Nephron progenitor cell (in vitro differentiated cells): ENCODE measurements at regions not wholly inside any gene's neighbourhood (a gene's known extent, or its start where the extent isn't known, plus 50 kb on each side); places are given as distances from the start of the nearest gene placed in this dataset.

ENCODE experiments used
- DNase-seq: peaks from one replicate; pipeline ENCODE4 v3.0.0; 2021
- H3K27ac Mint-ChIP-seq: 2 replicates; pipeline ENCODE4 v1.8.0; 2021; ENCODE audit warnings: mild to moderate bottlenecking, moderate library complexity, mixed read lengths
- H3K27me3 Mint-ChIP-seq: 2 replicates; pipeline ENCODE4 v1.8.0; 2021; ENCODE audit warnings: mild to moderate bottlenecking, low read depth, mixed read lengths; ENCODE audit not compliant: poor library complexity
- H3K36me3 Mint-ChIP-seq: 2 replicates; pipeline ENCODE4 v1.8.0; 2021; ENCODE audit warnings: low read depth, mixed read lengths
- H3K4me1 Mint-ChIP-seq: 2 replicates; pipeline ENCODE4 v1.8.0; 2021; ENCODE audit warnings: mixed read lengths
- H3K4me3 Mint-ChIP-seq: 2 replicates; pipeline ENCODE4 v1.8.0; 2021; ENCODE audit warnings: mild to moderate bottlenecking, moderate library complexity, mixed read lengths
- H3K9me3 Mint-ChIP-seq: 2 replicates; pipeline ENCODE4 v1.8.0; 2021; ENCODE audit warnings: mild to moderate bottlenecking, moderate library complexity, mixed read lengths
- TF ChIP-seq, protein P1 (sequence below): fragments of 200-600 bp; sonication (generic); IDR thresholded peaks from 2 replicates; pipeline ENCODE4 v1.5.0; 2021; ENCODE audit warnings: antibody characterized with exemption

DNA sequence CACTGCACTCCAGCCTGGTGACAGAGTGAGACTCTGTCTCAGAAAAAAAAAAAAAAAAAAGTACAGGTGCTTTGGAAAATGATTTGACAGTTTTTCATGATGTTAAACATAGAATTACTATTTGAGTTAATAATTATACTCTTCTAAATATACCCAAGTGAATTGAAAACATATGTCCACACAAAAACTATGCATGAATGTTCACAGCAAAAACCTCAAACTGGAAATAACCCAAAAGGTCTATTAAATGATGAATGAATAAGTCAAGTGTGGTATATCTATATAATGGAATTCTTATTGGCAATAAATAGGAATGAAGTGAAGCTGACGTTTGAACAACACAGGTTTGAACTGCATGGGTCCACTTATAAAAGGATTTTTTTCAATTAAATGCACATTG is 207.2 kb upstream of the DAB2 start:
- no peak for DNase-seq
- no peaks in the 10 kb centered on the region for H3K27me3 Mint-ChIP-seq
- H3K4me3 Mint-ChIP-seq: no peak overlapping the region
- TF ChIP-seq, protein P1, sequence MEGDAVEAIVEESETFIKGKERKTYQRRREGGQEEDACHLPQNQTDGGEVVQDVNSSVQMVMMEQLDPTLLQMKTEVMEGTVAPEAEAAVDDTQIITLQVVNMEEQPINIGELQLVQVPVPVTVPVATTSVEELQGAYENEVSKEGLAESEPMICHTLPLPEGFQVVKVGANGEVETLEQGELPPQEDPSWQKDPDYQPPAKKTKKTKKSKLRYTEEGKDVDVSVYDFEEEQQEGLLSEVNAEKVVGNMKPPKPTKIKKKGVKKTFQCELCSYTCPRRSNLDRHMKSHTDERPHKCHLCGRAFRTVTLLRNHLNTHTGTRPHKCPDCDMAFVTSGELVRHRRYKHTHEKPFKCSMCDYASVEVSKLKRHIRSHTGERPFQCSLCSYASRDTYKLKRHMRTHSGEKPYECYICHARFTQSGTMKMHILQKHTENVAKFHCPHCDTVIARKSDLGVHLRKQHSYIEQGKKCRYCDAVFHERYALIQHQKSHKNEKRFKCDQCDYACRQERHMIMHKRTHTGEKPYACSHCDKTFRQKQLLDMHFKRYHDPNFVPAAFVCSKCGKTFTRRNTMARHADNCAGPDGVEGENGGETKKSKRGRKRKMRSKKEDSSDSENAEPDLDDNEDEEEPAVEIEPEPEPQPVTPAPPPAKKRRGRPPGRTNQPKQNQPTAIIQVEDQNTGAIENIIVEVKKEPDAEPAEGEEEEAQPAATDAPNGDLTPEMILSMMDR: no peak
- no peak overlapping the region for H3K27ac Mint-ChIP-seq
- no peaks in the 10 kb centered on the region for H3K36me3 Mint-ChIP-seq
- H3K4me1 Mint-ChIP-seq: no peaks in the 10 kb centered on the region
- H3K9me3 Mint-ChIP-seq: no peaks in the 10 kb centered on the region

DNA sequence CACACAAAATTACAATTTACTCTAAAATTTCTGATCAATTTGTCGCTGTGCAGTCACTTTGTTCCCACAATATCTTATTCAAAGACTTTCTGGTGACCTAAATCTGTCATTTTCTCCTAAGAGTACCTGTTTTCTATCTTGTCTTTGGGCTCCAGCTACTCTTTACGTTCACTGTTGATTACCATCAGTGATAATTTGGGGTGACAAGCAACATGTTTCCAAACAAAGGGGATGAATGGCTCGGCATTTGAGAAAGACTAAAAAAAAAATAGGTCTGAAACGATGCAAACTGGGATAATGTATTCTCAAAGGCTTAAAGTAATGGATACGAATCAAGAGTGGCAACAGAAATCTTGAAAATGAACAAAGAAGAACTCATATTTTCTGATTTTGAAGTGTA is 205.2 kb upstream of the DAB2 start:
- Mint-ChIP-seq H3K36me3 (no peaks in the 10 kb centered on the region), H3K4me3 (no peak overlapping the region), H3K9me3 (no peaks in the 10 kb centered on the region), H3K27ac (no peak overlapping the region), H3K27me3 (no peaks in the 10 kb centered on the region), H3K4me1 (no peaks in the 10 kb centered on the region)
- TF ChIP-seq, protein P1: no peak
- no peak for DNase-seq

DNA sequence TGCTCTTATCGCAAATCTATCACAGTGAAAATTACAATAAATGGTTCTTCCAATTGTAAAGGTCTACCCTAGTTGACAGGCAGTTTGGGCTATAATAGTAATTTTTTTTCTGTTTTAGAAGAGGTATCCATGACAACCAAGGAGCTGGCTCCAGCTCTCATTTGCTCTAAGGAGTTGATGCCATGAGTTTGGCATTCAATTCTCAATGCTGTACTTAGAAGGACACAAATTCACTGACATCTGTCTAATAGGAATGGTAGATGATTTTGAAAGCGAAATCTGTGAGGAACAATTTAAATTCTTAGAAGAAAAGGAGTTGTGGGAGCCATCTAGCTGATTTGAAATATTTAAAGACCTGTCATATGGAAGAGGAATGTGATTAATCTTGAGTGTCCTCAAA is 203.6 kb upstream of the DAB2 start:
- H3K9me3 Mint-ChIP-seq: no peaks in the 10 kb centered on the region
- H3K27me3 Mint-ChIP-seq: no peaks in the 10 kb centered on the region
- no peak for DNase-seq
- H3K27ac Mint-ChIP-seq: no peak overlapping the region
- no peaks in the 10 kb centered on the region for H3K4me1 Mint-ChIP-seq
- no peak overlapping the region for H3K4me3 Mint-ChIP-seq
- H3K36me3 Mint-ChIP-seq: no peaks in the 10 kb centered on the region
- TF ChIP-seq, protein P1: no peak

DNA sequence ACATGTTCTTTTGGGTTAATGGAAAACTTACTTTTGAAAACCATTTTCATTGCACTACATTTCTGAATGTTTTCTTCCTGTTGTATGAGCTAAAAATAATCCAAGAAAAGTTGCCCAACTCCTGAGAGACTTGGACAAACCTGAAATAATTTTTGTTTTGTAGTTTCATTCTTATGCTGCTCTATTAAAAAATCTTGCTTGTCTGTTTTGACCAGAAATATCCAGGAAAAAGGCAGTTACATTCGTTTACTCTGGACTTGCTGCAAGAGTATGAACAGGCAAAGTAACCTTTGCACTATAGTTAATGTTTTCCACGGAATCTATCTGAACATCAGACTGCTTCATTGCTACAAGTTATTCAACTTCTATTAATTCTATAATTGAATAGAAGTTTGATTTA is 200.1 kb upstream of the DAB2 start:
- no peak overlapping the region for H3K27ac Mint-ChIP-seq
- no peak overlapping the region for H3K4me3 Mint-ChIP-seq
- TF ChIP-seq, protein P1: no peak
- no peaks in the 10 kb centered on the region for H3K36me3 Mint-ChIP-seq
- no peak for DNase-seq
- no peaks in the 10 kb centered on the region for H3K9me3 Mint-ChIP-seq
- no peaks in the 10 kb centered on the region for H3K4me1 Mint-ChIP-seq
- H3K27me3 Mint-ChIP-seq: peaks cover 4% of the 10 kb centered on the region

DNA sequence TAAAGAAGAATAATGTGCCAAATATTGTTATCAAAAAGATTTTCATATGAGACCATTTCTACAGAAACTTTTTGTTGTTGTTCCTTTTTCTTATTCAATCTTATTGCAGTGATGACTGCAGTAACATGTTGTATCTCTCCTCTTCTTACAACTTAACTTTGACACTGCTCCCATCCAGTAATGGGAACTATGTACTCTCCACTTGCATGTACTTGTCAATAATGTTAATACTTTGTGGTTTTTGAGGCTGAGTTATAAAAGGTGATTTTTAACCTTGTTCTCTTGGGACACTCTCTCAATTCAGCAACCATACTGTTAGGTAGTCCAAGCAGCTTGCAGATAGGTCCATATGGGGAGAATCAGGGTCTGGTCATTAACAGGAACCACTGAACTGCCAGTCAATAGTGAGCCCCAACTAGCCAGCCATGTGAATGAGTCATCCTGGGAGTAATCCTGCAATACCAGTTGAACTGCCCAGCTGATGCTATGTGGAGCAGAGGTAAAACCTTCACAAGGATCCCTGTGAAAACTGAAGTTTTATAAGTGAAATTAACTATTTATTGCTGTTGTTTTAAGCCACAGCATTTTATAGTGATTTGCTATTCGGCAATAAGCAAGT is 199.6 kb upstream of the DAB2 start:
- Mint-ChIP-seq H3K4me1 (no peaks in the 10 kb centered on the region), H3K9me3 (no peaks in the 10 kb centered on the region)
- TF ChIP-seq, protein P1: no peak

DNA sequence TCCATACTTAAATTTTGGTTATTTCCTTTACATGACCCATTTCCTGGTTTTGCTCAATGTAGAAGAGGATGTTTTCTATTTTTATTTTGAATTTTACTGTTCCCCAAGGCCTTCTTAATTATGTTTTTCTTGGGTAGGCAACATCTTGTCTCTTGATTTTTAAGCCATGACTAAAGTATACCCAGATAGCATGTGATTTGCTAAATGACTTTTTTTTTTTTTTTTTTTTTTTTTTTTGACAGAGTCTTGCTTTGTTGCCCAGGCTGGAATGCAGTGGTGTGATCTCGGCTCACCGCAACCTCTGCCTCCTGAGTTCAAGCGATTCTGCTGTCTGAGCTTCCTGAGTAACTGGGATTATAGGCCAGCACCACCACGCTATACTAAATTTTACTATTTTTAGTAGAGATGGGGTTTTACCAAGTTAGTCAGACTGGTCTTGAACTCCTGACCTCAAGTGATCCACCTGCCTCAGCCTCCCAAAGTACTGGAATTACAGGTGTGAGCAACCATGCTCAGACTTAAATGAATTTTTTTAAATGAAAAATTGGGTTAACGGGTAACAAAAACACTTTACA is 198.6 kb upstream of the DAB2 start:
- H3K27ac Mint-ChIP-seq: no peak overlapping the region
- DNase-seq: no peak
- H3K36me3 Mint-ChIP-seq: no peaks in the 10 kb centered on the region
- H3K4me3 Mint-ChIP-seq: no peak overlapping the region
- no peaks in the 10 kb centered on the region for H3K9me3 Mint-ChIP-seq
- TF ChIP-seq, protein P1: no peak
- no peaks in the 10 kb centered on the region for H3K4me1 Mint-ChIP-seq
- peaks cover 4% of the 10 kb centered on the region for H3K27me3 Mint-ChIP-seq

More for the DNA sequence above, 199.6 kb upstream of the DAB2 start:
- no peaks in the 10 kb centered on the region for H3K36me3 Mint-ChIP-seq
- H3K27me3 Mint-ChIP-seq: peaks cover 4% of the 10 kb centered on the region
- H3K4me3 Mint-ChIP-seq: no peak overlapping the region
- no peak for DNase-seq
- no peak overlapping the region for H3K27ac Mint-ChIP-seq
